IPS DF 6.9 (cell line): ENCODE measurements at regions not wholly inside any gene's neighbourhood (a gene's known extent, or its start where the extent isn't known, plus 50 kb on each side); places are given as distances from the start of the nearest gene placed in this dataset.

ENCODE experiments used
- DNase-seq: peaks from one replicate; pipeline ENCODE4 v3.0.0-alpha.2; 2013; ENCODE audit warnings: low read depth, low spot score
- H3K27ac ChIP-seq: one replicate; pipeline ENCODE4 v1.5.1; 2013; ENCODE audit warnings: low read length, control low read depth
- H3K27me3 ChIP-seq: 2 replicates; pipeline ENCODE4 v1.6.1; 2013; ENCODE audit warnings: mild to moderate bottlenecking, low read length; ENCODE audit not compliant: control insufficient read depth, insufficient read depth
- H3K36me3 ChIP-seq: 2 replicates; pipeline ENCODE4 v1.6.1; 2013; ENCODE audit warnings: low read length; ENCODE audit not compliant: control insufficient read depth, insufficient read depth
- H3K4me1 ChIP-seq: 2 replicates; pipeline ENCODE4 v1.6.1; 2013; ENCODE audit warnings: low read length; ENCODE audit not compliant: control insufficient read depth, insufficient read depth
- H3K4me3 ChIP-seq: 2 replicates; pipeline ENCODE4 v1.5.1; 2013; ENCODE audit warnings: mild to moderate bottlenecking, low read length
- H3K9me3 ChIP-seq: 2 replicates; pipeline ENCODE4 v1.6.1; 2013; ENCODE audit warnings: low read length, inconsistent platforms; ENCODE audit not compliant: control insufficient read depth, insufficient read depth
- WGBS: extraction: QIAGEN DNeasy Blood & Tissue Kit; methylation state at CpG from one replicate; pipeline ENCODE4 v1.1.7; 2013; ENCODE audit warnings: mixed read lengths, missing lambda C conversion rate; ENCODE audit not compliant: insufficient read length, insufficient coverage; 5-methylcytosine and 5-hydroxymethylcytosine counted together

DNA sequence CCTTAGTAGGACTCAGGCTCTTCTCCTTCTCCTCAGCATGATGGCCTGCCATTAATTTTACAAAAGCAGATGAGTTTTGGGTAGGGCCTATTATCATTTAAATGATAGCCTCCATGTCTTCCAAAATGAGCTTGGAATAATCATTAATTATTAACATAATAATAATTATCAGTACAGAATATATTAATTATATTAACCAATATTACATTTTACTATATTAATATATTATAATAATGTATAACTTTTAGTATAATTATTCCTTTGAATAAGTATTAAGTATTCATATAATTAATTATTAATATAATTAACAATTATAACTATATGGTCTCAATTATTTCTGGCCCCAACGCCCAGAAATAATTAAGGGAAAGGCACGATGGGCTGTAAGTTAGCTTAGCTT lies 318.6 kb upstream of the ADGRL4 start:
- whole genome bisulfite sequencing: no CpG with 5 or more reads among the region's 2 CpGs

DNA sequence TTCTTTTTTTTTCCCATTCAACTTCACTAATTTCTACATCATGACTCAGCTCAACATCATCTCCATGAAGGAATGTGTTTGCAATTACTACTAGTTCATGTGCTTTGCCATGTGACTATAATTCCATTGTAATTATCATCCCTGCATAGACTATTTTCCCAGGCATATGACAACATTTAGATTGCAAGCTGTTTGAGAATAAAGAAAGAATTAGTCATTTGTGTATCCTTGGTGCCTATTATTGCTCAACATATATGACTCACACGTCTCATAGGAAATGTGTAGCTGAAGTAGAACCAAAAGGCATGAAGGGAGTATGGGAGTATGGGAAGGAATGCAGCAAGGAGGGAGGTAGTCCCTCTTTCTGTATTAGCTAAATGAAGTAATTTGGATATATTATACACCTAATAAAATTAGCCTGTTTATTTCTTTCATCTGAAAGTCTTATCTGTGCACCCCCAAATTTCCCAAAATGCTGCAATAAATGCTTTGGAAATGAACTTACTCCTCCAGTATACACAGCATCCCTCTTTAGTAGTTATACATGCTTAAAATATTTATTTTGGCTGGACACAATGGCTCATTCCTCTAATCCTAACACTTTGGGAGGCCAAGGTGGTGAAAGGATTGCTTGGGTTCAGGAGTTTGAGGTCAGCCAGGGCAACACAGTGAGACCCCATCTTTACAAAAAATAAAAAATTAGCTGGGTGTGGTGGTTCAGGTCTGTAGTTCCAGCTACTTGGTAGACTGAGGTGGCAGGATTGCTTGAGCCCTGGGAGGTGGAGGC lies 316.9 kb upstream of the ADGRL4 start:
- Histone ChIP-seq H3K9me3 (no peaks in the 10 kb centered on the region), H3K4me1 (no peaks in the 10 kb centered on the region), H3K27me3 (no peaks in the 10 kb centered on the region), H3K27ac (no peak overlapping the region), H3K36me3 (no peaks in the 10 kb centered on the region), H3K4me3 (no peak overlapping the region)
- DNase-seq: no peak
- no CpG with 5 or more reads among the region's 1 CpG for whole genome bisulfite sequencing

More for the DNA sequence above, 318.6 kb upstream of the ADGRL4 start:
- H3K36me3 ChIP-seq: no peaks in the 10 kb centered on the region
- no peaks in the 10 kb centered on the region for H3K27me3 ChIP-seq
- H3K4me3 ChIP-seq: no peak overlapping the region
- no peak for DNase-seq
- no peaks in the 10 kb centered on the region for H3K4me1 ChIP-seq
- H3K9me3 ChIP-seq: no peaks in the 10 kb centered on the region
- H3K27ac ChIP-seq: no peak overlapping the region

DNA sequence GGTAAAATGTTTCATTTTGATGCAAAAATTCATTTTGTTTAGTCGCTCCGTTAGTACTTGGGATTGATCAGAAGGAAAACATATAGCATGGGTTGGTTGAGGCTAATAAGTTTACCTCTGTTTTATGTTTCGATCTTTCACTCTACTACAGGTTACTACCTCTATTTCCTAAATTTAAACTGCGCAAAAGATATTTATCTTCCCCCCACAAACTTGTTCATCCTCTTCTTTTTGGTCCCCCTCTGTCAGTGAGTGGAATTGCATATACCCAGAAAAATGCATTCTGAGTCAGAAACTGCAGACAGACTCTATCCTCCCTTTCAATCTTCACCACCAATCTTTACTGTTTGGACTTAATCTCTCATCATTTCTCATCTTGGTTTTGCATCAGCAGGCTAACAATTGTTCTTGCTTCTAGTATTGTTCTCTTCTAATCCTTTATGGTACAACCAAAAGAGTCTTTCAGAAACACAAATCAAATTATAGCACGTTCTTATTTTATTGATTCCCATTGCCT lies 316.0 kb upstream of the ADGRL4 start:
- DNase-seq: no peak
- H3K27ac ChIP-seq: no peak overlapping the region
- H3K9me3 ChIP-seq: no peaks in the 10 kb centered on the region
- no CpG with 5 or more reads among the region's 5 CpGs for WGBS
- H3K4me3 ChIP-seq: no peak overlapping the region
- H3K27me3 ChIP-seq: no peaks in the 10 kb centered on the region
- no peaks in the 10 kb centered on the region for H3K4me1 ChIP-seq
- H3K36me3 ChIP-seq: no peaks in the 10 kb centered on the region

DNA sequence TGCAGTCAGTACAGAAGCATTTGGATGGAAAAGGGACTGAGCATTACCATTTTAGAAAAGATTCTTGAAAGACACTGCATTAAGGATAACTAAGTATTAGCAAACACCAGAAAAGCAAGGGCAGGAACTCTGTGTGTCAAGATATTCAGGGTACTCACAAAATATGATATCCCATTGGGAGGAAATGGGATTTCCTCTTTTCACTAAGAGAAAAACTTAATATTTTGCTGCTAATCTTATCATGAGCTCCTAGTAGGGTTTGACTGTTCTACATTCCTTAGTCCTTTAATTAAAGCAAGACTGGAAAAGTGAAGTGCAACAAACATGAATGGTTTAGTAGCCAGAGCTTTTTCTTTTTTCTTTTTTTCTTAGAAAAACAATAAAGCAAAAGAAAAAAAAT lies 305.9 kb upstream of the ADGRL4 start:
- Histone ChIP-seq H3K4me3 (no peak overlapping the region), H3K27ac (no peak overlapping the region), H3K4me1 (no peaks in the 10 kb centered on the region), H3K9me3 (no peaks in the 10 kb centered on the region), H3K36me3 (no peaks in the 10 kb centered on the region), H3K27me3 (no peaks in the 10 kb centered on the region)
- no peak for DNase-seq

DNA sequence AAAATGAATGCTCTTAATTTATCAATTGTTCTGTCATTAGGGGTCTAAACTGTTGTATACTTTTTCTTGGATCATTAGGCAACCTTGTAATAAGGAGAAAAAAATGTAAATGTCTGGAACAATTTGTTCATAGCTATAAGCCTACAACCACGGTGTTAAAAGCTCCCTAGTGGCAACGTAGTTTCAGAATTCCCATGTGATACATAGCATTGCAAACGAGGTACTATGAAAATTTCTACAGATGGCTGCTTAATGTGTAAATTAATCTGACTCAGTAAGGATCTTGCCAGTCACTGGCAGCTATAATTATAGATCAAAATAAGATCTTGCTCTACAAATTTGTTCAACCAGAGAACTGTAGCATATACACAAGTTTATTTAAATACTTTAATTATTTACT lies 304.1 kb upstream of the ADGRL4 start:
- no peaks in the 10 kb centered on the region for H3K9me3 ChIP-seq
- H3K27ac ChIP-seq: no peak overlapping the region
- H3K27me3 ChIP-seq: no peaks in the 10 kb centered on the region
- H3K36me3 ChIP-seq: no peaks in the 10 kb centered on the region
- H3K4me1 ChIP-seq: no peaks in the 10 kb centered on the region
- no peak overlapping the region for H3K4me3 ChIP-seq
- no peak for DNase-seq
- no CpG with 5 or more reads among the region's 3 CpGs for WGBS

DNA sequence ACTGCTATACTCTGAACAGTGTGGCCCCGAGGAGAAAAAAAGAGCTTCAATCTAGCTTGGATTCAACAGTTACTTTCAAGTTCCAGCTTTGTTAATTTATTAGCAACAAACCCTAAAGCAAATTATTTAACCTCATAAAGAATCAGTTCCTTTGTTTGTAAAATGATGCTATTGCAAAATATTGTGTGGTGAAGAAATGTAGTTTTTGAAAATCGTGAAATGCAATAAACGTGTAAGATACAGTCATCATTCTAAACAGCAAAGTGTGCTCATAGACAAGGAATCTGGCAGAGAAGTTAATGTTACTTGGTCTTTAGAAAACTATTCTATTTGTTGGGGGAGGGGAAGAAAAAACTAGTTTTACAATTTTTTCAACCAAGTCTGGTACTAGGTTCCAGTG lies 297.6 kb upstream of the ADGRL4 start:
- DNase-seq: no peak
- H3K4me3 ChIP-seq: no peak overlapping the region
- no peak overlapping the region for H3K27ac ChIP-seq
- 100% methylated on average over 2 of the region's 3 CpGs for WGBS
- no peaks in the 10 kb centered on the region for H3K27me3 ChIP-seq
- H3K4me1 ChIP-seq: no peaks in the 10 kb centered on the region; the same call in 1 of the 2 replicates
- no peaks in the 10 kb centered on the region for H3K36me3 ChIP-seq
- H3K9me3 ChIP-seq: no peaks in the 10 kb centered on the region

DNA sequence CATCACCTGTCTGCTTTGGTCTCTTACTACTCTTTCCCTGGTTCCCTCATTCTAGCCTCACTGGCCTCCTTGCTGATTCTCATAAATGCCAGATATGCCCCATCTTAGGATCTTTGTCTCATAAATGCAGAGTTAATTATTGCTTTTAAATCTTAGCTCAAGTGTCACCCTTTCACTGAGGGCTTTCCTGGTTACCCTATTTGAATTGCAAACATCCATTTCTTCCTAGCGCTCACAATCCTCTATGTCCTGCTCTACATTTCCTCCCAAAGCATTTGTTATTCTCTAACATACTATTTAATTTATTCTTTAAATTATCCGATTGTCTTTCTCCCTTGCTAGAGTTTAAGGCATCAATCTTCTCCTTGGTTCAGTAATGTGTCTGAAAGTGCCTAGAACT lies 296.5 kb upstream of the ADGRL4 start:
- H3K27me3 ChIP-seq: no peaks in the 10 kb centered on the region
- no peaks in the 10 kb centered on the region for H3K36me3 ChIP-seq
- H3K9me3 ChIP-seq: no peaks in the 10 kb centered on the region
- no peak for DNase-seq
- no peaks in the 10 kb centered on the region; the same call in 1 of the 2 replicates for H3K4me1 ChIP-seq
- H3K27ac ChIP-seq: no peak overlapping the region
- no peak overlapping the region for H3K4me3 ChIP-seq
- WGBS: 100% methylated on average over 1 of the region's 2 CpGs

DNA sequence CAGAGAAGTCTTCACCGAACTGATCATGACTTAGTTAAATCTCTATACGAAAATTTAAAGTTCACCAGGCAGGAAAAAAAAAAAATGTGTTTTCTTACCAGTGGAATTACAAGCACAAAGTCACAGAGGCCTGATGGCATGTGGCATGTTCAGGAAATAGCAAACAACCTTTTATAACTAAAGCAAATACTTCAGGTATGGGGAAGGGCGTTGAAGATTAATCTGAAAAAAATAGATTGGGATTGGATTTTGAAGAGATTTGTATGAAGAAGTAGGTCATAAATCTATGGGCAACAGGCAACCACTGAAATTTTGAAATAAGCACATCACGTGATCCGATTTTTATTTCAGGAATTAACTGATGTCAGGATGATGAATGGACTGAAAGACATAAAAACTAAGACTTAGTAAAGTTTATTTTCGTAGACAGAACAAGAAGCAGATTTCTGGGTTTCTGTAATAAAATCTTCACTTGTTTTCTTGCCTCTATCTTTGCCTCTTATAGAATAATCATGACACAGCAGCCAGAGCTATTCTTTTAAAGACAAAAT lies 295.9 kb upstream of the ADGRL4 start:
- H3K27me3 ChIP-seq: no peaks in the 10 kb centered on the region
- no peaks in the 10 kb centered on the region for H3K9me3 ChIP-seq
- H3K27ac ChIP-seq: no peak overlapping the region
- no peak for DNase-seq
- 100% methylated on average over 1 of the region's 6 CpGs for WGBS
- no peaks in the 10 kb centered on the region; the same call in 1 of the 2 replicates for H3K4me1 ChIP-seq
- H3K4me3 ChIP-seq: no peak overlapping the region
- H3K36me3 ChIP-seq: no peaks in the 10 kb centered on the region

GRCh38 chr1:79295967-79296366 lies 289.4 kb upstream of the ADGRL4 start:
- Histone ChIP-seq H3K4me3 (no peak overlapping the region), H3K27ac (no peak overlapping the region), H3K27me3 (no peaks in the 10 kb centered on the region), H3K4me1 (no peaks in the 10 kb centered on the region), H3K9me3 (no peaks in the 10 kb centered on the region), H3K36me3 (no peaks in the 10 kb centered on the region)
- no CpG with 5 or more reads among the region's 3 CpGs for WGBS
- no peak for DNase-seq

- Histone ChIP-seq H3K4me3 (no peak overlapping the region), H3K9me3 (no peaks in the 10 kb centered on the region), H3K27ac (no peak overlapping the region), H3K4me1 (no peaks in the 10 kb centered on the region), H3K27me3 (no peaks in the 10 kb centered on the region), H3K36me3 (no peaks in the 10 kb centered on the region)
- no peak for DNase-seq
- no CpG with 5 or more reads among the region's 1 CpG for WGBS
Measured at GRCh38 chr1:79293611-79294010, 287.1 kb upstream of the ADGRL4 start.
